OCI-LY1 (cell line): ENCODE measurements at regions not wholly inside any gene's neighbourhood (a gene's known extent, or its start where the extent isn't known, plus 50 kb on each side); places are given as distances from the start of the nearest gene placed in this dataset.

Experiments used
- H2AFZ ChIP-seq: fragments of 200-600 bp; sonication (generic), shearing (Covaris generic); 2 replicates; pipeline ENCODE4 v1.6.0; 2014; ENCODE audit warnings: antibody characterized with exemption, mild to moderate bottlenecking, low read length
- H3F3A ChIP-seq: fragments of 200-600 bp; sonication (generic), shearing (Covaris generic); 2 replicates; pipeline ENCODE4 v1.6.0; 2014; ENCODE audit warnings: mild to moderate bottlenecking, antibody characterized with exemption, low read length, moderate library complexity; ENCODE audit not compliant: insufficient read depth
- H3K27ac ChIP-seq: fragments of 200-600 bp; sonication (generic); 2 replicates; pipeline ENCODE4 v1.5.1; 2014; ENCODE audit warnings: low read length, mixed run types, mild to moderate bottlenecking, low read depth; ENCODE audit not compliant: poor library complexity, severe bottlenecking
- H3K27me3 ChIP-seq: fragments of 200-600 bp; sonication (generic); 2 replicates; pipeline ENCODE4 v1.6.0; 2014; ENCODE audit warnings: antibody characterized with exemption, mild to moderate bottlenecking, low read length, moderate library complexity; ENCODE audit not compliant: insufficient read depth
- H3K36me3 ChIP-seq: fragments of 200-600 bp; sonication (generic); 2 replicates; pipeline ENCODE4 v1.6.1; 2014; ENCODE audit warnings: mild to moderate bottlenecking, antibody characterized with exemption, low read length, moderate library complexity, mixed read lengths; ENCODE audit not compliant: insufficient read depth
- H3K4me1 ChIP-seq: fragments of 200-600 bp; sonication (generic); 2 replicates; pipeline ENCODE4 v1.5.1; 2014; ENCODE audit warnings: mild to moderate bottlenecking, low read length, moderate library complexity; ENCODE audit not compliant: insufficient read depth, severe bottlenecking
- H3K4me2 ChIP-seq: fragments of 200-600 bp; sonication (generic), shearing (Covaris generic); 2 replicates; pipeline ENCODE4 v1.6.1; 2014; ENCODE audit warnings: low read length
- H3K4me3 ChIP-seq: fragments of 200-600 bp; sonication (generic); 2 replicates; pipeline ENCODE4 v1.5.1; 2014; ENCODE audit warnings: low read length, low read depth, mild to moderate bottlenecking, mixed read lengths; ENCODE audit not compliant: poor library complexity, severe bottlenecking
- H3K79me2 ChIP-seq: fragments of 200-600 bp; shearing (Covaris generic); 2 replicates; pipeline ENCODE4 v1.6.1; 2016; ENCODE audit warnings: mixed run types, low read length, mixed read lengths; ENCODE audit not compliant: insufficient read depth
- H3K9ac ChIP-seq: fragments of 200-600 bp; sonication (generic), shearing (Covaris generic); 2 replicates; pipeline ENCODE4 v1.6.1; 2014; ENCODE audit warnings: mild to moderate bottlenecking, low read length, mixed read lengths
- H3K9me2 ChIP-seq: fragments of 200-600 bp; sonication (generic), shearing (Covaris generic); 2 replicates; pipeline ENCODE4 v1.6.1; 2014; ENCODE audit warnings: low read depth, mild to moderate bottlenecking, low read length, mixed read lengths
- H3K9me3 ChIP-seq: fragments of 200-600 bp; shearing (Covaris generic); 2 replicates; pipeline ENCODE4 v1.6.1; 2014; ENCODE audit warnings: low read length, mixed read lengths
- H4K20me1 ChIP-seq: fragments of 200-600 bp; sonication (generic), shearing (Covaris generic); 2 replicates; pipeline ENCODE4 v1.6.0; 2016; ENCODE audit warnings: mild to moderate bottlenecking, low read length; ENCODE audit not compliant: insufficient read depth
- EZH2 ChIP-seq: fragments of 200-600 bp; sonication (generic), shearing (Covaris generic); IDR thresholded peaks from 2 replicates; pipeline ENCODE4 v1.8.0; 2017; ENCODE audit warnings: borderline replicate concordance, mixed run types, mild to moderate bottlenecking, antibody characterized with exemption, low read length, moderate library complexity, mixed read lengths
- TF ChIP-seq, protein P1 (sequence below): fragments of 200-600 bp; sonication (generic), shearing (Covaris generic); IDR thresholded peaks from 2 replicates; pipeline ENCODE4 v1.5.1; 2017; ENCODE audit warnings: mild to moderate bottlenecking, antibody characterized with exemption, low read length, moderate library complexity, mixed read lengths

DNA sequence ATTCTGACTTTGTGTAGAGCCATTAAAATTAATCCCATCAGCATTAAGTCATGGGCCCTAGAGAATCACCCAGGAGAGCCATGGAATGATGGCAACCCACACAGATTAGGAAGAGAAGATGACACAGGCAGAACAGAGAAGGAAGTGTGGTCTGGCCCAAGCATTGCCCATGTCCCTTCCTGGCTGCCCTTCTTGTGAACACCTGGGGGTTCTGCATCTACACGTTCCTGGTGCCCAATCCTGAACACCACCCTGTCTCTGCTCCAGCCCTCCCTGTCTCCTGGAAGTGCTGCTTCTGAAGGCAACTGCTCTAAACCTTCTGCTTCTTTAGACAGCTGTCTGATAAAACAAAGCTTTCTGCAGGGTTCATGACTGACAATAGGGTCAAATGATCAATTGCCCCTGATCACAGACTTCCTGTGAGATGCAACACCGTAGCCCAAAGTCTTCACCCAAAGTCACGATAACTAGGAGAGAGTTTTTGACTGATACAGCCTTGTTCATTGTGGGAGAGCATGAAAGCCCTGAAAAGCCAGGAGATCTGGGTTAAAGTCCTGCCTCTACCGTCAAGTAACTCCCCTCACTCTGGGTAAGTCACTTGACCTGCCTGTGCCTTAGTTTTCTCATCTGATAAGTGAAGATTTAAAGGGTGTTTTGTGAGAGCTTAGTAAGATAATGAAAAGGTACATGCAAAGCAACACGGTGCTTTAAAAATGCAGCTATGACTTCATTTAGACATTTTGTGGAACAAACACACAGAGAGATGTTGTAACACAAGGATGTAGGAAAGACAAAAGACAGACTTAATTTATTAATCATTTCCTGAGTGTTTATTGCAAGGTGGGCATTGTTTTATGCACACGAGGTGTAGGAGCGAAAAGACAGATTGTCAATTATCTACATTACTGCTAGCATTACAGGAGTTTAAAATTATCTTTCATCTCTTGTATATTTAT is 291.2 kb upstream of the STXBP5 start:
- TF ChIP-seq, protein P1, sequence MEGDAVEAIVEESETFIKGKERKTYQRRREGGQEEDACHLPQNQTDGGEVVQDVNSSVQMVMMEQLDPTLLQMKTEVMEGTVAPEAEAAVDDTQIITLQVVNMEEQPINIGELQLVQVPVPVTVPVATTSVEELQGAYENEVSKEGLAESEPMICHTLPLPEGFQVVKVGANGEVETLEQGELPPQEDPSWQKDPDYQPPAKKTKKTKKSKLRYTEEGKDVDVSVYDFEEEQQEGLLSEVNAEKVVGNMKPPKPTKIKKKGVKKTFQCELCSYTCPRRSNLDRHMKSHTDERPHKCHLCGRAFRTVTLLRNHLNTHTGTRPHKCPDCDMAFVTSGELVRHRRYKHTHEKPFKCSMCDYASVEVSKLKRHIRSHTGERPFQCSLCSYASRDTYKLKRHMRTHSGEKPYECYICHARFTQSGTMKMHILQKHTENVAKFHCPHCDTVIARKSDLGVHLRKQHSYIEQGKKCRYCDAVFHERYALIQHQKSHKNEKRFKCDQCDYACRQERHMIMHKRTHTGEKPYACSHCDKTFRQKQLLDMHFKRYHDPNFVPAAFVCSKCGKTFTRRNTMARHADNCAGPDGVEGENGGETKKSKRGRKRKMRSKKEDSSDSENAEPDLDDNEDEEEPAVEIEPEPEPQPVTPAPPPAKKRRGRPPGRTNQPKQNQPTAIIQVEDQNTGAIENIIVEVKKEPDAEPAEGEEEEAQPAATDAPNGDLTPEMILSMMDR: no peak
- no peak for TF ChIP-seq EZH2

DNA sequence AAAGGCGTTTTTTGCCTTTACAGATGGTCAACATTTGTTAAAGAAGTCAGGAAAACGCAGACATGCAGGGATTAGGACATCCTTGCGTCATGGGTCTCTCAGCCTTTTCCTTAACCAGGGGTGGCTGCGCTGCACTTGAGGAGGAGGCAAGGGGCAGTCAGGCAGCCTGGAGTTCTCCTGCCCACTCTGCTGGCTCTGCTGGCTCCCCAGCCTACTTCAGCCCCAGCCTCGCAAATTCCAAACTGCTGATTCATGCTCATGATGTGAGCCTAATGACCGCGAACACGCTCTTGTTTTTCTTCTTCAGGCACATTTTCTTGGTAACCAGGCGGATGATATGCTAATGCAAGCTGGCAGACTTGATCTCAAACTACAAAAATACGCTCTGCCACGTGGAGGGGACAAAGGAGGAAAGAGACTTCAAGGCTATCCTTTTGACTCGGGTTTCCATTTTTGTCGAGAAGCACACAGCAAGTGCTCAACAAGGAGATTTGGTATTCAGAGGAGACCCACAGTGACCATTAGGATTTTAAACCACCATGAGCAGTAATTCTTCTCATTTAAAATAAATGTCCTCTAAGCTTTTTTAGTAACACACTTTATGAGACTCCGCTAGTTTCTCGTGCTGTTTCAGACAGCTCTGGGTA is 290.3 kb upstream of the STXBP5 start:
- H3K4me3 ChIP-seq: no peak overlapping the region
- no peak overlapping the region for H3K4me2 ChIP-seq
- H3F3A ChIP-seq: no peaks in the 10 kb centered on the region
- H4K20me1 ChIP-seq: no peaks in the 10 kb centered on the region
- no peaks in the 10 kb centered on the region for H3K4me1 ChIP-seq
- H2AFZ ChIP-seq: no peak overlapping the region
- H3K36me3 ChIP-seq: no peaks in the 10 kb centered on the region
- H3K27ac ChIP-seq: no peak overlapping the region
- H3K79me2 ChIP-seq: no peaks in the 10 kb centered on the region
- no peaks in the 10 kb centered on the region for H3K27me3 ChIP-seq
- no peaks in the 10 kb centered on the region for H3K9me3 ChIP-seq
- H3K9me2 ChIP-seq: no peaks in the 10 kb centered on the region
- no peak overlapping the region for H3K9ac ChIP-seq
- TF ChIP-seq, protein P1: no peak
- TF ChIP-seq EZH2: no peak

More for the DNA sequence above, 291.2 kb upstream of the STXBP5 start:
- no peak overlapping the region for H3K27ac ChIP-seq
- no peaks in the 10 kb centered on the region for H3F3A ChIP-seq
- no peaks in the 10 kb centered on the region for H3K79me2 ChIP-seq
- H3K36me3 ChIP-seq: no peaks in the 10 kb centered on the region
- no peak overlapping the region for H3K9ac ChIP-seq
- no peak overlapping the region for H3K4me2 ChIP-seq
- no peak overlapping the region for H3K4me3 ChIP-seq
- H3K27me3 ChIP-seq: no peaks in the 10 kb centered on the region
- H3K4me1 ChIP-seq: no peaks in the 10 kb centered on the region
- no peaks in the 10 kb centered on the region for H4K20me1 ChIP-seq
- H3K9me3 ChIP-seq: no peaks in the 10 kb centered on the region
- H3K9me2 ChIP-seq: no peaks in the 10 kb centered on the region
- no peak overlapping the region for H2AFZ ChIP-seq

DNA sequence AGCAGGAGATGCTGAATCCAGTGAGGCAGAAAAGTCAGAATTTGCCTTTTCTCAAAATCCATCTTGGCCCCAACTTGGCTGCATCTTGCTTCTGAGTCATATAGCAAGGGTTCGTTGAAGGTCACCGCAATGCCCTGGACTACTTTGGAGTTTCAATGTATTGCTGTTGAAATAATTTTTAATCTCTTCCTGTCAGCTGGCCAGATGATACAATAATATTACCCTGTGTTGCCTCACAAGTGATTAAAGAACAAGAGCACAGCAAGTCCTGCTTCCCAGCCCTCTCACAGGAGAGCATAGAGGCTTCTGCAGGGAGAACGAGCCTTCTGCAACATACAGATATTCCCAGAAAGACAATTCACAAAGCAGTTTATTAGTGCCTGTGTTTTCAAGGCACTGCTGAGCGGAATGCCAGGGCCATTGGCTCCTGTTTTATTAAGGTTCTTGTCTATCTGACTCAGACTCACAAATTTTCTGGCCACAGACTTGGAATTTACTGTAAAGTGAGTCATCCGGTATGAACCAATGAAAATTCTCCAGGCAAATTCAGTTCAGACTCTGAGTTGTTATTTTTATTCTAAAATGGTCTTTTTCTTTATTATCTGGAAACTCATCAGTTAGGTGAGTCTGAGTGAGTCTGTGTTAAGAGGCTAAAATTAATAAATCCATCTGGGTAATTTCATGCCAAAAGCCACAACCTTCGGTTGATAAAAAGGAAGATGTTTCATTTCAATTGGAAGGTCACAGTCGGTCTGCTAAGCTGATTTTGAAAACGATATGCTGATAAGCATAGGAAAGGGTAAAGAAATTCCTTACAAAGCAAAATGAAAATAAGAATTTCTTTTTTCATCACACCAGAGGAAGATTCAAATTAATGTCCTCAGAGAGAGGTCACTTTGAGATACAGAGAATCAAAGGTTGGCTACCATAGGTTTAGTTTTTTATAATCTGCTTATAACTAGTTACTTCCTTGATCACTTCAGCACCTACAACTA is 289.4 kb upstream of the STXBP5 start:
- H3F3A ChIP-seq: no peaks in the 10 kb centered on the region
- H3K4me2 ChIP-seq: no peak overlapping the region
- no peaks in the 10 kb centered on the region for H3K36me3 ChIP-seq
- no peak overlapping the region for H2AFZ ChIP-seq
- H3K4me1 ChIP-seq: no peaks in the 10 kb centered on the region
- no peak overlapping the region for H3K4me3 ChIP-seq
- TF ChIP-seq EZH2: no peak
- TF ChIP-seq, protein P1: no peak
- H4K20me1 ChIP-seq: no peaks in the 10 kb centered on the region
- no peaks in the 10 kb centered on the region for H3K27me3 ChIP-seq
- H3K9me3 ChIP-seq: no peaks in the 10 kb centered on the region
- no peaks in the 10 kb centered on the region for H3K79me2 ChIP-seq
- H3K9ac ChIP-seq: no peak overlapping the region
- H3K27ac ChIP-seq: no peak overlapping the region
- H3K9me2 ChIP-seq: no peaks in the 10 kb centered on the region
